AG09319 (cell line): ENCODE measurements at regions not wholly inside any gene's neighbourhood (a gene's known extent, or its start where the extent isn't known, plus 50 kb on each side); places are given as distances from the start of the nearest gene placed in this dataset.

Experiments used
- DNase-seq: peaks from one replicate; pipeline ENCODE4 v3.0.0-alpha.2; 2010; ENCODE audit warnings: low read depth; ENCODE audit errors: extremely low read depth
- CTCF ChIP-seq: IDR thresholded peaks from 2 replicates; pipeline ENCODE4 v1.5.1; 2011; ENCODE audit warnings: low read depth, mild to moderate bottlenecking, inconsistent platforms, low read length, moderate library complexity

- TF ChIP-seq CTCF = no peak
- DNase-seq = no peak
Observed at GRCh38 chr5:4730279-4730678, 409.9 kb upstream of the ADAMTS16 start.

GRCh38 chr5:4734348-4734747, 405.8 kb upstream of the ADAMTS16 start:
- no peak for TF ChIP-seq CTCF
- no peak for DNase-seq

GRCh38 chr5:4735261-4735660, 404.9 kb upstream of the ADAMTS16 start:
- TF ChIP-seq CTCF = no peak
- DNase-seq = no peak

DNA sequence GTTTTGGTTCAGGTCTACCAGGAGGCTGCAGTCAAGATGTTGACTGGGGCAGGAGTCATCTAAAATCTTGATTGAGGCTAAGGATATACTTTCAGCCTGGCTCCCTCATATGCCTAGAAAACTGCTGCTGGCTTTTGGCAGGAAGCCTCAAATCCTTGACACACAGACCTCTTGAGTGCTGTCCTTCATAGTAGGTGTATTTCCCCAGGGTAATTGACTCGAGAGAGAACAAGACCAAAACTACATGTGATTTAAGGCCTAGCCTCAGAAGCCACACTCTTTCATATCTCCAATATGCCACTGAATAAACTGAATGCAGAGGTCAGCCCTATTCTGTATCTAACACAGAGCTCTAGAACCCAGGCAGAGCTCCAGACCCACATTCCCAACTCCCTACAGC, 402.3 kb upstream of the ADAMTS16 start:
- TF ChIP-seq CTCF = no peak
- no peak for DNase-seq

- TF ChIP-seq CTCF = no peak
Observed at GRCh38 chr5:4738298-4738697, 401.8 kb upstream of the ADAMTS16 start.

GRCh38 chr5:4740156-4740555, 400.0 kb upstream of the ADAMTS16 start:
- TF ChIP-seq CTCF = no peak
- DNase-seq = no peak

More at GRCh38 chr5:4738298-4738697, 401.8 kb upstream of the ADAMTS16 start:
- no peak for DNase-seq

GRCh38 chr5:4758550-4758949, 381.6 kb upstream of the ADAMTS16 start:
- TF ChIP-seq CTCF = no peak
- no peak for DNase-seq
